ENCODE measurements at regions not wholly inside any gene's neighbourhood (a gene's known extent, or its start where the extent isn't known, plus 50 kb on each side); places are given as distances from the start of the nearest gene placed in this dataset.

GRCh38 chr2:221198309-221198708 is 373.8 kb downstream of the EPHA4 start:
- TF ChIP-seq, protein P1, sequence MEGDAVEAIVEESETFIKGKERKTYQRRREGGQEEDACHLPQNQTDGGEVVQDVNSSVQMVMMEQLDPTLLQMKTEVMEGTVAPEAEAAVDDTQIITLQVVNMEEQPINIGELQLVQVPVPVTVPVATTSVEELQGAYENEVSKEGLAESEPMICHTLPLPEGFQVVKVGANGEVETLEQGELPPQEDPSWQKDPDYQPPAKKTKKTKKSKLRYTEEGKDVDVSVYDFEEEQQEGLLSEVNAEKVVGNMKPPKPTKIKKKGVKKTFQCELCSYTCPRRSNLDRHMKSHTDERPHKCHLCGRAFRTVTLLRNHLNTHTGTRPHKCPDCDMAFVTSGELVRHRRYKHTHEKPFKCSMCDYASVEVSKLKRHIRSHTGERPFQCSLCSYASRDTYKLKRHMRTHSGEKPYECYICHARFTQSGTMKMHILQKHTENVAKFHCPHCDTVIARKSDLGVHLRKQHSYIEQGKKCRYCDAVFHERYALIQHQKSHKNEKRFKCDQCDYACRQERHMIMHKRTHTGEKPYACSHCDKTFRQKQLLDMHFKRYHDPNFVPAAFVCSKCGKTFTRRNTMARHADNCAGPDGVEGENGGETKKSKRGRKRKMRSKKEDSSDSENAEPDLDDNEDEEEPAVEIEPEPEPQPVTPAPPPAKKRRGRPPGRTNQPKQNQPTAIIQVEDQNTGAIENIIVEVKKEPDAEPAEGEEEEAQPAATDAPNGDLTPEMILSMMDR (IDR thresholded peaks at IDR 0.05): no peak
- no peak for TF ChIP-seq EP300 (IDR thresholded peaks at IDR 0.05)
